ENCODE measurements at regions not wholly inside any gene's neighbourhood (a gene's known extent, or its start where the extent isn't known, plus 50 kb on each side); places are given as distances from the start of the nearest gene placed in this dataset.
A peak's percentile ranks its signal among the peaks of the same experiment; 100 is the strongest.

- Histone ChIP-seq H4K20me1 (ENCODE audit: insufficient read depth) (no peaks in the 10 kb centered on the region), H3F3A (replicated peaks; ENCODE audit: insufficient read depth) (no peaks in the 10 kb centered on the region), H3K4me3 (ENCODE audit: low read depth in 2 of 2, low read length in 1 of 2) (no peak overlapping the region; a peak in 1 of 4 replicates), H2AFZ (ENCODE audit: low read depth) (no peak overlapping the region), H3K79me2 (ENCODE audit: insufficient read depth) (no peaks in the 10 kb centered on the region), H3K9ac (no peak overlapping the region), H3K4me1 (ENCODE audit: control insufficient read depth in 1 of 2, insufficient read depth in 2 of 2, low read depth in 1 of 2, low read length in 1 of 2) (peaks cover 0 to 4% of the 10 kb centered on the region in 2 experiments; a peak in 1 of 4 replicates), H3K4me2 (no peak overlapping the region), H3K27ac (ENCODE audit: low read depth in 2 of 2, low read length in 1 of 2) (no peak overlapping the region), H3K36me3 (replicated peaks in 1 of 2; ENCODE audit: control insufficient read depth in 1 of 2, insufficient read depth in 2 of 2, low read length in 1 of 2) (no peaks in the 10 kb centered on the region), H3K9me3 (no peaks in the 10 kb centered on the region), H3K9me2 (no peaks in the 10 kb centered on the region), H3K27me3 (ENCODE audit: insufficient read depth) (no peaks in the 10 kb centered on the region)
- peak; percentile 43 for DNase-seq
- TF ChIP-seq YY1 (IDR thresholded peaks at IDR 0.05; ENCODE audit: low read depth) (no peak), IRF3 (IDR thresholded peaks at IDR 0.05; ENCODE audit: low read depth, low read length) (no peak), JUND (IDR thresholded peaks at IDR 0.05) (no peak), SMC3 (IDR thresholded peaks at IDR 0.05; ENCODE audit: low read depth, low read length) (peak; percentile 40; the same call in 1 of the 2 replicates), USF1 (IDR thresholded peaks at IDR 0.05; ENCODE audit: borderline replicate concordance, low read depth) (no peak), FOXJ3 (CRISPR knock-in tag; IDR thresholded peaks at IDR 0.05) (no peak), RAD21 (IDR thresholded peaks at IDR 0.05; ENCODE audit: low read length) (peak; percentile 83), PBX3 (IDR thresholded peaks at IDR 0.05) (no peak), USF2 (IDR thresholded peaks at IDR 0.05; ENCODE audit: borderline replicate concordance, low read depth, low read length) (no peak), CTCF (IDR thresholded peaks at IDR 0.05) (peak; percentile 28), GABPA (IDR thresholded peaks at IDR 0.05; ENCODE audit: low read depth) (no peak), MEF2A (IDR thresholded peaks at IDR 0.05; ENCODE audit: borderline replicate concordance, low read depth) (no peak), FOSL2 (IDR thresholded peaks at IDR 0.05; ENCODE audit: borderline replicate concordance, low read depth) (no peak)
- 13% methylated on average over 3 of the region's 3 CpGs for WGBS (ENCODE audit: low lambda C conversion rate)
- ChIA-PET CTCF (interaction anchor here (0.7 to 2.3 kb wide), 24 partner anchors 11 to 1334 kb away, joined by 3 to 12 read pairs (median 4); no protein-coding TSS in a partner anchor), POLR2A (interaction anchor here (0.6 kb wide), 1 partner anchor 101 kb away, joined by 3 read pairs; no protein-coding TSS in a partner anchor)
These were observed 582.4 kb upstream of the RAB6C start for GRCh38 chr2:129396980-129397599.

Measured in SK-N-SH (cell line).